KOPT-K1 (cell line): ENCODE measurements at regions not wholly inside any gene's neighbourhood (a gene's known extent, or its start where the extent isn't known, plus 50 kb on each side); places are given as distances from the start of the nearest gene placed in this dataset.

Experiments used
- H3K27ac ChIP-seq: fragments of 200-600 bp; sonication (generic); 2 replicates; pipeline ENCODE4 v1.5.1; 2016; ENCODE audit warnings: antibody characterized with exemption, mild to moderate bottlenecking, low read depth, low read length; ENCODE audit not compliant: poor library complexity, severe bottlenecking
- H3K36me3 ChIP-seq: fragments of 200-600 bp; sonication (generic); 2 replicates; pipeline ENCODE4 v1.5.1; 2017; ENCODE audit warnings: antibody characterized with exemption, mild to moderate bottlenecking, low read length, moderate library complexity; ENCODE audit not compliant: insufficient read depth
- H3K9me3 ChIP-seq: fragments of 200-600 bp; sonication (generic); 2 replicates; pipeline ENCODE4 v1.5.1; 2017; ENCODE audit warnings: antibody characterized with exemption, low read length, mild to moderate bottlenecking; ENCODE audit not compliant: insufficient read depth, poor library complexity, severe bottlenecking

GRCh38 chr3:78274475-78275065 is 1234.7 kb downstream of the ROBO2 start:
- Histone ChIP-seq H3K9me3 (no peaks in the 10 kb centered on the region), H3K36me3 (no peaks in the 10 kb centered on the region), H3K27ac (no peak overlapping the region)

- H3K27ac ChIP-seq: no peak overlapping the region
These were observed 1235.5 kb downstream of the ROBO2 start for GRCh38 chr3:78275420-78275852.

GRCh38 chr3:78277220-78277619 is 1237.3 kb downstream of the ROBO2 start:
- no peaks in the 10 kb centered on the region for H3K36me3 ChIP-seq
- H3K27ac ChIP-seq: no peak overlapping the region
- no peaks in the 10 kb centered on the region for H3K9me3 ChIP-seq

More at GRCh38 chr3:78275420-78275852, 1235.5 kb downstream of the ROBO2 start:
- no peaks in the 10 kb centered on the region for H3K36me3 ChIP-seq
- H3K9me3 ChIP-seq: no peaks in the 10 kb centered on the region

GRCh38 chr3:78277801-78278200 is 1237.9 kb downstream of the ROBO2 start:
- Histone ChIP-seq H3K9me3 (no peaks in the 10 kb centered on the region), H3K27ac (no peak overlapping the region), H3K36me3 (no peaks in the 10 kb centered on the region)

GRCh38 chr3:78279091-78279490 is 1239.2 kb downstream of the ROBO2 start:
- H3K9me3 ChIP-seq: no peaks in the 10 kb centered on the region
- H3K36me3 ChIP-seq: no peaks in the 10 kb centered on the region
- H3K27ac ChIP-seq: no peak overlapping the region

GRCh38 chr3:78281381-78281780 is 1241.5 kb downstream of the ROBO2 start:
- no peaks in the 10 kb centered on the region for H3K36me3 ChIP-seq
- no peaks in the 10 kb centered on the region for H3K9me3 ChIP-seq
- no peak overlapping the region for H3K27ac ChIP-seq

- H3K27ac ChIP-seq: no peak overlapping the region
- no peaks in the 10 kb centered on the region for H3K36me3 ChIP-seq
- H3K9me3 ChIP-seq: no peaks in the 10 kb centered on the region
These were observed 1244.1 kb downstream of the ROBO2 start for GRCh38 chr3:78283994-78284393.

GRCh38 chr3:78285032-78285728 is 1245.3 kb downstream of the ROBO2 start:
- no peaks in the 10 kb centered on the region for H3K9me3 ChIP-seq
- no peak overlapping the region for H3K27ac ChIP-seq
- H3K36me3 ChIP-seq: no peaks in the 10 kb centered on the region

GRCh38 chr3:78287085-78287484 is 1247.2 kb downstream of the ROBO2 start:
- Histone ChIP-seq H3K9me3 (no peaks in the 10 kb centered on the region), H3K36me3 (no peaks in the 10 kb centered on the region), H3K27ac (no peak overlapping the region)

GRCh38 chr3:78293284-78293683 is 1253.4 kb downstream of the ROBO2 start:
- no peaks in the 10 kb centered on the region for H3K36me3 ChIP-seq

GRCh38 chr3:78304115-78304514 is 1264.2 kb downstream of the ROBO2 start:
- Histone ChIP-seq H3K36me3 (no peaks in the 10 kb centered on the region), H3K9me3 (no peaks in the 10 kb centered on the region), H3K27ac (no peak overlapping the region)

More at GRCh38 chr3:78293284-78293683, 1253.4 kb downstream of the ROBO2 start:
- no peaks in the 10 kb centered on the region for H3K9me3 ChIP-seq
- no peak overlapping the region for H3K27ac ChIP-seq

GRCh38 chr3:78312851-78313250 is 1273.0 kb downstream of the ROBO2 start:
- Histone ChIP-seq H3K36me3 (no peaks in the 10 kb centered on the region), H3K27ac (no peak overlapping the region), H3K9me3 (no peaks in the 10 kb centered on the region)

GRCh38 chr3:78313332-78313731 is 1273.4 kb downstream of the ROBO2 start:
- no peak overlapping the region for H3K27ac ChIP-seq
- no peaks in the 10 kb centered on the region for H3K9me3 ChIP-seq
- no peaks in the 10 kb centered on the region for H3K36me3 ChIP-seq

GRCh38 chr3:78314327-78314726 is 1274.4 kb downstream of the ROBO2 start:
- Histone ChIP-seq H3K9me3 (no peaks in the 10 kb centered on the region), H3K36me3 (no peaks in the 10 kb centered on the region), H3K27ac (no peak overlapping the region)

GRCh38 chr3:78317774-78318173 is 1277.9 kb downstream of the ROBO2 start:
- Histone ChIP-seq H3K9me3 (no peaks in the 10 kb centered on the region), H3K27ac (no peak overlapping the region), H3K36me3 (no peaks in the 10 kb centered on the region)

GRCh38 chr3:78322780-78323179 is 1282.9 kb downstream of the ROBO2 start:
- Histone ChIP-seq H3K27ac (no peak overlapping the region), H3K36me3 (no peaks in the 10 kb centered on the region)

More at GRCh38 chr3:78322780-78323179, 1282.9 kb downstream of the ROBO2 start:
- no peaks in the 10 kb centered on the region for H3K9me3 ChIP-seq
